Kidney epithelial cell (primary cell): ENCODE measurements at regions not wholly inside any gene's neighbourhood (a gene's known extent, or its start where the extent isn't known, plus 50 kb on each side); places are given as distances from the start of the nearest gene placed in this dataset.
"Not testable (repeated sequence)": the region's sequence is repeated elsewhere in the genome, so short reads cannot be mapped to it uniquely, and the experiment has no call there.

Experiments
- DNase-seq: peaks from one replicate; pipeline ENCODE4 v3.0.0-alpha.2; 2010; ENCODE audit warnings: low read depth
- H3K27me3 ChIP-seq: 2 replicates; pipeline ENCODE4 v1.6.0; 2011; ENCODE audit warnings: low read length; ENCODE audit not compliant: control insufficient read depth, insufficient read depth
- H3K36me3 ChIP-seq: 2 replicates; pipeline ENCODE4 v1.5.1; 2011; ENCODE audit warnings: low read length; ENCODE audit not compliant: control insufficient read depth, insufficient read depth
- H3K4me3 ChIP-seq: 2 replicates; pipeline ENCODE4 v1.5.1; 2011; ENCODE audit warnings: low read depth, mild to moderate bottlenecking, control low read depth, low read length
- TF ChIP-seq, protein P1 (sequence below): IDR thresholded peaks from 2 replicates; pipeline ENCODE4 v1.5.1; 2011; ENCODE audit warnings: mild to moderate bottlenecking, moderate library complexity, low read length, control low read depth, inconsistent platforms; ENCODE audit not compliant: insufficient read depth, poor library complexity, severe bottlenecking

DNA sequence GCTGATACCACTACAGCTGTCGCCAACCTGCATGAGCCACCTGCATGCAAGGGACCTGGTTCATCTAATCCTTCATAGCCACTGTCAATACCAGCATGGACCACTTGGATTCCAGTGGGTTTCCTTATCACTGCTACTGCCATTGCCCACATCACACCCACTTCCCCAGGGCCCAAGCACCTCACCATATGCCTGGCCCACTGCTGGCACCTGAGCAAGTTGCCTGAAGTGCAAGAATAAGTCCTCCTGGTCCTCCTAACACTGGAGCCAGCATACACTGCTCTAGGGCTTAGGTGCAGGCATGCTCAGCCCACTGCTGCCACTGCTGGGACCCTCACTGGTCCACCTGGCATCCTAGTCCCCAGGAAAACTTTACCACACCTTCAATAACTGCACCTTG is 1136.8 kb upstream of the ADGRL4 start:
- H3K4me3 ChIP-seq: no peak overlapping the region
- H3K36me3 ChIP-seq: no peaks in the 10 kb centered on the region
- DNase-seq: no peak
- no peaks in the 10 kb centered on the region for H3K27me3 ChIP-seq
- TF ChIP-seq, protein P1, sequence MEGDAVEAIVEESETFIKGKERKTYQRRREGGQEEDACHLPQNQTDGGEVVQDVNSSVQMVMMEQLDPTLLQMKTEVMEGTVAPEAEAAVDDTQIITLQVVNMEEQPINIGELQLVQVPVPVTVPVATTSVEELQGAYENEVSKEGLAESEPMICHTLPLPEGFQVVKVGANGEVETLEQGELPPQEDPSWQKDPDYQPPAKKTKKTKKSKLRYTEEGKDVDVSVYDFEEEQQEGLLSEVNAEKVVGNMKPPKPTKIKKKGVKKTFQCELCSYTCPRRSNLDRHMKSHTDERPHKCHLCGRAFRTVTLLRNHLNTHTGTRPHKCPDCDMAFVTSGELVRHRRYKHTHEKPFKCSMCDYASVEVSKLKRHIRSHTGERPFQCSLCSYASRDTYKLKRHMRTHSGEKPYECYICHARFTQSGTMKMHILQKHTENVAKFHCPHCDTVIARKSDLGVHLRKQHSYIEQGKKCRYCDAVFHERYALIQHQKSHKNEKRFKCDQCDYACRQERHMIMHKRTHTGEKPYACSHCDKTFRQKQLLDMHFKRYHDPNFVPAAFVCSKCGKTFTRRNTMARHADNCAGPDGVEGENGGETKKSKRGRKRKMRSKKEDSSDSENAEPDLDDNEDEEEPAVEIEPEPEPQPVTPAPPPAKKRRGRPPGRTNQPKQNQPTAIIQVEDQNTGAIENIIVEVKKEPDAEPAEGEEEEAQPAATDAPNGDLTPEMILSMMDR: no peak

DNA sequence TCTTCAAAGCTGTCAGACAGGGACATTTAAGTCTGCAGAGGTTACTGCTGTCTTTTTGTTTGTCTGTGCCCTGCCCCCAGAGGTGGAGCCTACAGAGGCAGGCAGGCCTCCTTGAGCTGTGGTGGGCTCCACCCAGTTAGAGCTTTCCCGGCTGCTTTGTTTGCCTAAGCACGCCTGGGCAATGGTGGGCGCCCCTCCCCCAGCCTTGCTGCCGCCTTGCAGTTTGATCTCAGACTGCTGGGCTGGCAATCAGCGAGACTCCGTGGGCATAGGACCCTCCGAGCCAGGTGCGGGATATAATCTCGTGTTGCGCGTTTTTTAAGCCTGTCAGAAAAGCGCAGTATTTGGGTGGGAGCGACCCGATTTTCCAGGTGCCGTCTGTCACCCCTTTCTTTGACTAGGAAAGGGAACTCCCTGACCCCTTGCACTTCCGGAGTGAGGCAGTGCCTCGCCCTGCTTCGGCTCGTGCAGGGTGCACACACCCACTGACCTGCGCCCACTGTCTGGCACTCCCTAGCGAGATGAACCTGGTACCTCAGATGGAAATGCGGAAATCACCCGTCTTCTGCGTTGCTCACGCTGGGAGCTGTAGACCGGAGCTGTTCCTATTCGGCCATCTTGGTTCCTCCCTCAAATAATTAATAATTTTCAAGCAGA is 1131.5 kb upstream of the ADGRL4 start:
- not testable (repeated sequence) for H3K36me3 ChIP-seq, H3K4me3 ChIP-seq, DNase-seq, H3K27me3 ChIP-seq

DNA sequence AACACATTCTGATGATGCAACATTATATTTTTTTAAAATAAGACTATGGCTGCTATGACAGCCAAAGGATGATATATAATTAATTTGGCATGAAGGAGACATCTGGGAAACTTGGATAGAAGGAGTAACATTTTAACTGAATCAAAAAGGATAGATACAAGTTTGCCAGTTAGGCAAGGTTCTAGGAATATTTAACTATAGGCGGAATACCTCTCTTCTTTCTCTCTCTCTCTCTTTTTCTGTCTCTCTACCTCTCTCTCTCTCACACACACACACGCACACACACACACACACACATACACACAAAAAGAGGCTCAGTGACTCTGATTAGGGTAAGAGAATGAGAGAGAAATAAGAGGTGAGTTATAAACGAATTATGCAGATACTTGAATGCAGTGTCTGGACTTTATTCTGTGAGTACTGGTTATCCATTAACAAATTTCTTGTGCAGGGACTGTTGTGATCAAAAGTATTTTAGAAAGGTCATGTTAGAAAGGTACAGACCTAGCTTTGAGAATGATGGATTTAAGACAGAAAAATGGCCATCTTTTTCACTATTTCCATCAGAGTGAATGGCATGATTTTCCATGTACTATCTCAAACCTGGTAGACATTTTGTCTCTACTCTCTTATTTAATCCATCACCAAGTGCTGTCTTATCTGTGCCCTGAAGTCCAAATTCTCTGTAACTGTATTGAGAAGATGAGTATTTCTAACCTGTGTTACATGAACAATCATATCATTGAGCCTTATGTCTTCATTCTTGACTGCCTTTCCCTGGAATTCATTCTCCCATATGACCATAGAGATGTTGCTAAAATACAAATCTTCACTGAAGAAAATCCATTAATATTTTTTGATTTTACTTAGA is 1106.9 kb upstream of the ADGRL4 start:
- TF ChIP-seq, protein P1: no peak
- H3K27me3 ChIP-seq: no peaks in the 10 kb centered on the region
- no peaks in the 10 kb centered on the region for H3K36me3 ChIP-seq
- no peak for DNase-seq
- H3K4me3 ChIP-seq: no peak overlapping the region

DNA sequence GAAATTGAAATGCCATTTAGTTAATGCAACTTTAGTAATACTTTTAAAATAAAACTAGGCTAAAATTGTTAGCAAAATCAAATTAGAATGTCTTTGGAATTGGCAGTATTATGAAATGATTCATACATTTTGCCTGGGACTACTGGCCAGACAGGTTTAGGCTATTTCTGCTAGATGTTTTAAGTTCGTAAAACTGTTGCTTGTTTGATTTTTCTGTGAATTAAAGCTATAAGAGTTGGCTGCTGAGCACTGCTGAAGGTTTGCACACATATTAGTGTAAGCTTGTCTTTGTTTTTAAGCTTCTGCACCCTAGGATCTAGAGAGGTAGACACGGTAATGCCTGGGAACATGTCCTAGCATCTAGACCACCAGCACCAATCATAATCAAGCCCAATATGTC is 1094.6 kb upstream of the ADGRL4 start:
- Histone ChIP-seq H3K4me3 (no peak overlapping the region), H3K27me3 (no peaks in the 10 kb centered on the region), H3K36me3 (no peaks in the 10 kb centered on the region)
- no peak for DNase-seq
- TF ChIP-seq, protein P1: no peak

DNA sequence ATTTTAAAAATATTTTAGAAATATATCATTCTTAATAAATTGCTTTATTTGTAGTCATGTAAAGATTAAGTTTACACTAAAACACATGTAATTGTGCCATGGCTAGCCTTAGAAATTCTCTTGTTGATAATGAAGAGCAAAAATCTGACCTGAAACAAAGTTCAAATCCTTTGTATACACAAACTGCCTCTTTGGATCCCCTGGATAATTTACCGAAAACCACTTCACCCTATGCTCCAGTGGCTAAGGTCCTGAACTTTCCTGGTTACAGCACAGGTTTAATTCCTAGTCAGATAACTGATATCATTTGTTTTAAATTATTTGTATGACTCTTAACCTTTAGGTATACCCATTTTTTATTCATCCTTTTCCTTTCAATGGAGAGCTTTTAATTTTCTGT is 1093.2 kb upstream of the ADGRL4 start:
- TF ChIP-seq, protein P1: no peak
- no peaks in the 10 kb centered on the region for H3K36me3 ChIP-seq
- DNase-seq: no peak
- no peaks in the 10 kb centered on the region for H3K27me3 ChIP-seq
- H3K4me3 ChIP-seq: no peak overlapping the region

DNA sequence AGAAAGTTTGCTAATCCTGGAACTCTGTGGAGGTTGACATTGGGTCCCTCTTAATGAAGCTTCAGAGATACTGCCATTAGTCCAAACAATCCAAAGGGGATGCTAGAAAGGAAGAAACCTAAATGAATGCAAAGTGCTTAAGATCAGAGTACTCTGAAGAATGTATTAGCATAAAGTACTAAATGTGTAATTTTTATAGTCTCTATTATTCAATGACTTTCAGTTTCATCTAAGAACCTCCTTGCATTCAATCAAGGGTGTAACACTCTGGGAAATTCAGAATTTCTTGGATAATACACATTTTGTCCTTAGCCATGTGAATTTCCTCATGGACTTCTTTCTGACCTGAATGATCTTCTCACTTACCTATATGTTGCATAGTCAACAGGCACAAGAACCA is 1078.5 kb upstream of the ADGRL4 start:
- TF ChIP-seq, protein P1: no peak
- H3K4me3 ChIP-seq: no peak overlapping the region

More for the DNA sequence above, 1078.5 kb upstream of the ADGRL4 start:
- Histone ChIP-seq H3K27me3 (no peaks in the 10 kb centered on the region), H3K36me3 (no peaks in the 10 kb centered on the region)
- DNase-seq: no peak
